AG04450 (cell line): ENCODE measurements at regions not wholly inside any gene's neighbourhood (a gene's known extent, or its start where the extent isn't known, plus 50 kb on each side); places are given as distances from the start of the nearest gene placed in this dataset.
"Not testable (repeated sequence)": the region's sequence is repeated elsewhere in the genome, so short reads cannot be mapped to it uniquely, and the experiment has no call there.

Experiments used
- CTCF ChIA-PET: fragments of 300-600, 350-600 bp; formaldehyde crosslinking; extraction: SDS; loops from one replicate; lab custom pipeline; 2022; ENCODE audit warnings: antibody characterized with exemption, inconsistent platforms; lab: Charles Lee
- POLR2A ChIA-PET: fragments of 350-600 bp; formaldehyde crosslinking; extraction: SDS; loops from one replicate; lab custom pipeline; 2021; ENCODE audit warnings: antibody characterized with exemption, inconsistent platforms; lab: Yijun Ruan, JAX
- DNase-seq: peaks from one replicate; pipeline ENCODE4 v3.0.0-alpha.2; 2011; ENCODE audit warnings: low read depth, low spot score
- H3K27ac ChIP-seq: one replicate; pipeline ENCODE4 v1.5.1; 2012; ENCODE audit warnings: low read depth, low read length, control low read depth
- H3K27me3 ChIP-seq: one replicate; pipeline ENCODE4 v1.6.0; 2012; ENCODE audit warnings: low read length; ENCODE audit not compliant: control insufficient read depth, insufficient read depth
- H3K4me3 ChIP-seq: 2 replicates; pipeline ENCODE4 v1.5.1; 2011; ENCODE audit warnings: mild to moderate bottlenecking, low read depth, low read length, control low read depth
- H3K9me3 ChIP-seq: 2 replicates; pipeline ENCODE4 v1.5.1; 2012; ENCODE audit warnings: low read length; ENCODE audit not compliant: control insufficient read depth, insufficient read depth
- TF ChIP-seq, protein P1 (sequence below): IDR thresholded peaks from 2 replicates; pipeline ENCODE4 v1.5.1; 2011; ENCODE audit warnings: low read depth, low read length, control low read depth, inconsistent platforms

DNA sequence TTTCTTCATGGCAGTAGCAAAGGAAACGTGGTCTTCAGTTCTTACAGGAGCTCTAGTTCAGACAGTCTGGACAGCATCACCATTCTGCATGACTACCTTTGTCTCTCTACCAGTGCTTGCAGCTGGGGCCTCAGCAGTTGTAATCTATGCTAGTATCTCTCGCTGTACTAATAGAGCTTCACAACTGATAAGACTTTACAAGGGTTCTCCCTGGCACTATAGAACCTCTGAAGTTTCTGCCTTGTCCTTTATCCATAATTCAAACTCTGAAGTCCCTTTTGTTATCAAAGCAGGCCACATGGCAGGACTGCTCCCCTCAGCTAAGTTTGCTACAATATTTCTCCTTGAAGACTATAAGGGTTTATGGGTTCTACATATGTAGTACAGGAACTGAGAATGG lies 842.1 kb upstream of the ADGRB3 start:
- CTCF ChIA-PET, result no interaction called here
- Histone ChIP-seq H3K4me3 (no peak overlapping the region), H3K27me3 (no peaks in the 10 kb centered on the region), H3K27ac (no peak overlapping the region), H3K9me3 (peaks cover 1% of the 10 kb centered on the region; the same call in 1 of the 2 replicates)
- POLR2A ChIA-PET, result no interaction called here
- TF ChIP-seq, protein P1, sequence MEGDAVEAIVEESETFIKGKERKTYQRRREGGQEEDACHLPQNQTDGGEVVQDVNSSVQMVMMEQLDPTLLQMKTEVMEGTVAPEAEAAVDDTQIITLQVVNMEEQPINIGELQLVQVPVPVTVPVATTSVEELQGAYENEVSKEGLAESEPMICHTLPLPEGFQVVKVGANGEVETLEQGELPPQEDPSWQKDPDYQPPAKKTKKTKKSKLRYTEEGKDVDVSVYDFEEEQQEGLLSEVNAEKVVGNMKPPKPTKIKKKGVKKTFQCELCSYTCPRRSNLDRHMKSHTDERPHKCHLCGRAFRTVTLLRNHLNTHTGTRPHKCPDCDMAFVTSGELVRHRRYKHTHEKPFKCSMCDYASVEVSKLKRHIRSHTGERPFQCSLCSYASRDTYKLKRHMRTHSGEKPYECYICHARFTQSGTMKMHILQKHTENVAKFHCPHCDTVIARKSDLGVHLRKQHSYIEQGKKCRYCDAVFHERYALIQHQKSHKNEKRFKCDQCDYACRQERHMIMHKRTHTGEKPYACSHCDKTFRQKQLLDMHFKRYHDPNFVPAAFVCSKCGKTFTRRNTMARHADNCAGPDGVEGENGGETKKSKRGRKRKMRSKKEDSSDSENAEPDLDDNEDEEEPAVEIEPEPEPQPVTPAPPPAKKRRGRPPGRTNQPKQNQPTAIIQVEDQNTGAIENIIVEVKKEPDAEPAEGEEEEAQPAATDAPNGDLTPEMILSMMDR, result no peak
- no peak for DNase-seq

DNA sequence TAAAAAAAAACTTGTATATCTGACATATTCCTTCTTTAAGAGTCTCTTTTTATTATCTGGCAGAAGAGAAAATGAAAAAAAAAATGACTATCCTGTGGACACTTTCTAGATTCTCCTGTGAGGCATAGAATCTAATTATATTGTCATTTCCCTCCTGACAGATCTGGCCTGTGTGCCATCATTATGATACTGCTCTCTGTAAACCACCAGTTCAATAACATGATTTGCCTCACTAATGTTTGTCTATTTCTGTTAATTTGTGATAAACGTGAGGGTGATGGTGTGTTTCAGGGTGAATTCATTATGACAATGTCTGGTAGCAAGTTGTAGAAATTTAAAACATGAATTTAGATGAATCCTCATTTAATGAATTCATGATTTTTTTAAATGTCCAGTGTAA lies 844.5 kb upstream of the ADGRB3 start:
- no peaks in the 10 kb centered on the region for H3K9me3 ChIP-seq
- H3K27me3 ChIP-seq, result no peaks in the 10 kb centered on the region
- DNase-seq, result no peak
- CTCF ChIA-PET, result no interaction called here
- H3K27ac ChIP-seq, result no peak overlapping the region
- no peak overlapping the region for H3K4me3 ChIP-seq
- POLR2A ChIA-PET, result no interaction called here
- TF ChIP-seq, protein P1, result no peak

DNA sequence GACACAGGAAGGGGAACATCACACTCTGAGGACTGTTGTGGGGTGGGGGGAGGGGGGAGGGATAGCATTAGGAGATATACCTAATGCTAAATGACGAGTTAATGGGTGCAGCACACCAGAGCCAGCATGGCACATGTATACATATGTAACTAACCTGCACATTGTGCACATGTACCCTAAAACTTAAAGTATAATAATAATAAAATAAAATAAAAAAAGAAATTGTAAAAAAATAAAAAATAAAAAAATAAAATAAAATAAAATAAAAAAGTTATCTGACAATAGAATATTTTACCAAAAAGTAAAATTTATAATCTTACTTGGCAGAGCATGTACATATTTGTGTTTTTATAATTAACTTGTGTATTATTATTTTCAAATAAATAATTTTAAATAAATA lies 848.0 kb upstream of the ADGRB3 start:
- H3K4me3 ChIP-seq, H3K27me3 ChIP-seq, POLR2A ChIA-PET: not testable (repeated sequence)

DNA sequence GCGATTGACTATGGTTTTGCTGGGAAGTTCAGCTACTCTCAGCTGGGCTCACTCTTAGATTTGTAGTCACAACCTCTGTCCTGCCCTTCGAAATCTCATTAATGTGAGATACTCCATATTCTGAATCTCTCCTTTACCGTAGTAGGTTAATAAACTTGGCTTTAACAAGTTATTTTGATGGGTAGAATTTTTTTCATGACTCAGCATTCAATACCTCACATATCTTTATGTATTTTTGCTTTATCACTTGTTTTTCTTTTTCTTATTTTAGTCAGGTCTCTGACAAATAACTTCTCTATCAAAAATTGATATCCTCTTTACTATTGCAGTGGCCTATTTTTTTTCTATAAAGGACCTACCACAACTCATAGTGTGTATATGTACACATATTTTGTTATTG lies 855.2 kb upstream of the ADGRB3 start:
- TF ChIP-seq, protein P1, result no peak
- H3K9me3 ChIP-seq, result no peaks in the 10 kb centered on the region
- ChIA-PET CTCF (no interaction called here), POLR2A (no interaction called here)
- H3K27me3 ChIP-seq, result no peaks in the 10 kb centered on the region
- no peak overlapping the region for H3K27ac ChIP-seq
- DNase-seq, result no peak
- no peak overlapping the region for H3K4me3 ChIP-seq

More for the DNA sequence above, 848.0 kb upstream of the ADGRB3 start:
- CTCF ChIA-PET, H3K27ac ChIP-seq, DNase-seq, H3K9me3 ChIP-seq: not testable (repeated sequence)

DNA sequence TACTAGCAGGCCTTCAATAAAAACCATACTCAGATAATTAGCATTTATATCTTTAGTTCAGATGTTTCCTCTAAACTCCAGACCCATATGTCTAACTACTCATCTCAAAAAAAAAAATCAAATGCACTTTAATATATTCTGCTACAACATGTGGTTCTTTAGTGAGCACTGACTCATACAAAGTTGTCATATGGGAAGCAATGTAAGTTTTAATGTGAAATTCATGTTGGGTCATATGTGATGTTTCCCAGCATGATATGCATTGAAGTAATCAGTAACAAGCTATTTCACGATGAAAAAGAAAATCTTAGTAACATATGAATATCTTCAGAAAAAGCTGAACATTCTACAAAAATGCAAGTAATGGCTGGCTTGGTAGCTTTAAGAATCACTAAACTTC lies 859.7 kb upstream of the ADGRB3 start:
- no peaks in the 10 kb centered on the region for H3K27me3 ChIP-seq
- no peaks in the 10 kb centered on the region for H3K9me3 ChIP-seq
- ChIA-PET POLR2A (no interaction called here), CTCF (no interaction called here)
- TF ChIP-seq, protein P1, result no peak
- no peak overlapping the region for H3K27ac ChIP-seq
- no peak for DNase-seq
- no peak overlapping the region for H3K4me3 ChIP-seq

DNA sequence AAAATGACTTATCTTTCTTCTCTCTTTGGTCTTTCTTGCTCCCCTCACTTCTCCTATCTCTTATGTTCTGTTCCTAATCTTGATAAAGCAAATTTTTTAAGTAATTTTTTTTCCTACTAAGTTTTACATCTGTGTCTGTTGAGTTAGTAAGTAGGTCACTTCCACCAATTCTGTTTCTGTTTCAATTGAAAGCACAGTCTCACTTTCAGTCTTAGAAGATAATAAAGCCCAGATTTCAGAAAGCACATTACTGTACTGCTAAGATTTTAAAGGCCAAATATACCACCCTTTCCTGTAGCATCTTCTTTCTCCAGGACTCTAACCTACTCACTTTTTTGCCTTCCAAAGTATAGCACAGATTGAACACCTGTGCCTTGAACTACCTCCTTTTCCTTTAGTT lies 866.1 kb upstream of the ADGRB3 start:
- no peak for DNase-seq
- CTCF ChIA-PET, result no interaction called here
- no peaks in the 10 kb centered on the region for H3K9me3 ChIP-seq
- TF ChIP-seq, protein P1, result no peak
- H3K27ac ChIP-seq, result no peak overlapping the region
- H3K27me3 ChIP-seq, result no peaks in the 10 kb centered on the region
- POLR2A ChIA-PET, result no interaction called here
- no peak overlapping the region for H3K4me3 ChIP-seq

DNA sequence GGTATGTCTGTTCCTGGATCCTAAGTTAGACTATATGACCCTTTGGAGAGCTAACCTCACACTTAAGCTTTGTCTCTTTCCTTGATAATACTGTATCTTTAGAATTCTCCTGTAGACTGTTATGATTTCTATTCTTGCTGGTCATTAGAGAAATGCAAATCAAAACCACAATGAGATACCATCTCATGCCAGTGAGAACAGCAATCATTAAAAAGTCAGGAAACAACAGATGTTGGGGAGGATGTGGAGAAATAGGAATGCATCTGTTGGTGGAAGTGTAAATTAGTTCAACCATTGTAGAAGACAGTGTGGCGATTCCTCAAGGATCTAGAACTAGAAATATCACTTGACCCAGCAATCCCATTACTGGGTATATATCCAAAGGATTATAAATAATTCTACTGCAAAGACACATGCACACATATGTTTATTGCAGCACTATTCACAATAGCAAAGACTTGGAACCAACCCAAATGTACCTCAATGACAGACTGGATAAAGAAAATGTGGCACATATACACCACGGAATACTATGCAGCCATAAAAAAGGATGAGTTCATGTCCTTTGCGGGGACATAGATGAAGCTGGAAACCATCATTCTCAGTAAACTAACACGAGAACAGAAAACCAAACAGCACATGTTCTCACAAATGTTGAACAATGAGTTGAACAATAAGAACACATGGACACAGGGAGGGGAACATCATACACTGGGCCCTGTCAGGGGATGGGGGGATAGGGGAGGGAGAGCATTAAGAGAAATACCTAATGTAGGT lies 867.8 kb upstream of the ADGRB3 start:
- H3K9me3 ChIP-seq, DNase-seq, CTCF ChIA-PET, POLR2A ChIA-PET, H3K27ac ChIP-seq, H3K27me3 ChIP-seq, H3K4me3 ChIP-seq: not testable (repeated sequence)
